Left ventricle myocardium inferior (tissue), 1 donor: ENCODE measurements at regions not wholly inside any gene's neighbourhood (a gene's known extent, or its start where the extent isn't known, plus 50 kb on each side); places are given as distances from the start of the nearest gene placed in this dataset.

Experiments used
- DNase-seq: peaks from one replicate; pipeline ENCODE4 v3.0.0-alpha.2; 2020
- H3K27ac ChIP-seq: fragments of 200-600 bp; replicated peaks from 2 replicates; pipeline ENCODE4 v1.8.0; 2021
- H3K27me3 ChIP-seq: fragments of 200-600 bp; 2 replicates; pipeline ENCODE4 v1.8.0; 2021; ENCODE audit warnings: low read depth
- H3K36me3 ChIP-seq: fragments of 200-600 bp; 2 replicates; pipeline ENCODE4 v1.8.0; 2021
- H3K4me1 ChIP-seq: fragments of 200-600 bp; 2 replicates; pipeline ENCODE4 v1.8.0; 2021
- H3K4me3 ChIP-seq: fragments of 200-600 bp; 2 replicates; pipeline ENCODE4 v1.8.0; 2021; ENCODE audit warnings: mild to moderate bottlenecking, moderate library complexity
- H3K9me3 ChIP-seq: fragments of 200-600 bp; replicated peaks from 2 replicates; pipeline ENCODE4 v1.8.0; 2021
- CTCF ChIP-seq: fragments of 200-600 bp; IDR thresholded peaks from 2 replicates; pipeline ENCODE4 v1.8.0; 2021; ENCODE audit warnings: antibody characterized with exemption, mild to moderate bottlenecking, borderline replicate concordance
- intact Hi-C: fragments of 100-400 bp; cut with micrococcal nuclease; formaldehyde crosslinking; loops from one replicate; pipeline ENCODE4 v1.11.0; 2022
- donor health status: DM: no; HTN: yes; CAD: no; lungs with severe emphysema.

GRCh38 chr18:7341581-7342337, 110.9 kb downstream of the LRRC30 start:
- Histone ChIP-seq H3K9me3 (no peaks in the 10 kb centered on the region), H3K36me3 (no peaks in the 10 kb centered on the region), H3K4me3 (no peak overlapping the region), H3K27ac (no peak overlapping the region), H3K4me1 (no peaks in the 10 kb centered on the region), H3K27me3 (no peaks in the 10 kb centered on the region)
- intact Hi-C loops: no loop called here
- DNase-seq: no peak
- TF ChIP-seq CTCF: no peak

GRCh38 chr18:7349181-7349837, 118.4 kb downstream of the LRRC30 start:
- Histone ChIP-seq H3K36me3 (no peaks in the 10 kb centered on the region), H3K4me3 (no peak overlapping the region), H3K9me3 (peaks cover 10% of the 10 kb centered on the region), H3K27ac (no peak overlapping the region), H3K27me3 (no peaks in the 10 kb centered on the region), H3K4me1 (no peaks in the 10 kb centered on the region)
- no peak for TF ChIP-seq CTCF
- intact Hi-C loops: no loop called here
- no peak for DNase-seq

- peak; percentile 58 for DNase-seq
- intact Hi-C loops: no loop called here
- H3K4me3 ChIP-seq: no peak overlapping the region
- H3K27me3 ChIP-seq: no peaks in the 10 kb centered on the region
- H3K9me3 ChIP-seq: no peaks in the 10 kb centered on the region
- TF ChIP-seq CTCF: no peak
- no peak overlapping the region for H3K27ac ChIP-seq
- peaks cover 12% of the 10 kb centered on the region for H3K4me1 ChIP-seq
- no peaks in the 10 kb centered on the region for H3K36me3 ChIP-seq
Observed at GRCh38 chr18:7358989-7359726, 128.3 kb downstream of the LRRC30 start.

GRCh38 chr18:7360606-7361170, 129.8 kb downstream of the LRRC30 start:
- Histone ChIP-seq H3K4me3 (no peak overlapping the region), H3K27me3 (no peaks in the 10 kb centered on the region), H3K27ac (no peak overlapping the region), H3K36me3 (no peaks in the 10 kb centered on the region), H3K4me1 (peaks cover 12% of the 10 kb centered on the region), H3K9me3 (no peaks in the 10 kb centered on the region)
- DNase-seq: no peak
- no peak for TF ChIP-seq CTCF
- intact Hi-C loops: no loop called here

GRCh38 chr18:7363338-7363737, 132.4 kb downstream of the LRRC30 start:
- Histone ChIP-seq H3K27me3 (no peaks in the 10 kb centered on the region), H3K27ac (no peak overlapping the region), H3K36me3 (no peaks in the 10 kb centered on the region), H3K4me1 (peaks cover 30% of the 10 kb centered on the region), H3K4me3 (no peak overlapping the region), H3K9me3 (no peaks in the 10 kb centered on the region)
- DNase-seq: no peak
- intact Hi-C loops: no loop called here
- no peak for TF ChIP-seq CTCF
